Muscle layer of colon (tissue), 2 donors: ENCODE measurements at regions not wholly inside any gene's neighbourhood (a gene's known extent, or its start where the extent isn't known, plus 50 kb on each side); places are given as distances from the start of the nearest gene placed in this dataset.

Source experiments
- H3K27ac ChIP-seq: one replicate; pipeline ENCODE4 v1.7.0; 2013; ENCODE audit warnings: low read depth, mild to moderate bottlenecking, low read length, moderate library complexity
- H3K27me3 ChIP-seq, 2 donors: one replicate each; pipeline ENCODE4 v1.7.0; 2013; ENCODE audit warnings: low read length in 2 of 2, mild to moderate bottlenecking in 2 of 2; ENCODE audit not compliant: insufficient read depth in 2 of 2, control insufficient read depth in 1 of 2
- H3K36me3 ChIP-seq: one replicate; pipeline ENCODE4 v1.7.0; 2013; ENCODE audit warnings: mild to moderate bottlenecking, low read length; ENCODE audit not compliant: insufficient read depth
- H3K4me1 ChIP-seq: one replicate; pipeline ENCODE4 v1.7.0; 2013; ENCODE audit warnings: mild to moderate bottlenecking, low read length; ENCODE audit not compliant: insufficient read depth
- H3K4me3 ChIP-seq, 2 donors: one replicate each; pipeline ENCODE4 v1.7.0; 2013; ENCODE audit warnings: low read length in 2 of 2, low read depth in 1 of 2, mild to moderate bottlenecking in 1 of 2, moderate library complexity in 1 of 2
- H3K9ac ChIP-seq: one replicate; pipeline ENCODE4 v1.7.0; 2013; ENCODE audit warnings: low read length
- H3K9me3 ChIP-seq: one replicate; pipeline ENCODE4 v1.7.0; 2013; ENCODE audit warnings: mild to moderate bottlenecking, low read length
- donor health status: abdominal sarcoma.
- donor health status: Adenocarcinoma of cecum.

- H3K27me3 ChIP-seq = no peaks in the 10 kb centered on the region
- H3K9me3 ChIP-seq = no peaks in the 10 kb centered on the region
- no peaks in the 10 kb centered on the region for H3K36me3 ChIP-seq
- no peaks in the 10 kb centered on the region for H3K4me1 ChIP-seq
- no peak overlapping the region for H3K27ac ChIP-seq
- no peak overlapping the region for H3K9ac ChIP-seq
- H3K4me3 ChIP-seq = no peak overlapping the region
Measured at GRCh38 chr20:58007947-58008346, 220.5 kb downstream of the ANKRD60 start.

- Histone ChIP-seq H3K27me3 (no peaks in the 10 kb centered on the region), H3K36me3 (no peaks in the 10 kb centered on the region), H3K4me1 (no peaks in the 10 kb centered on the region), H3K4me3 (no peak overlapping the region), H3K9ac (no peak overlapping the region), H3K9me3 (no peaks in the 10 kb centered on the region), H3K27ac (no peak overlapping the region)
Measured at GRCh38 chr20:58006346-58007316, 221.8 kb downstream of the ANKRD60 start.

- no peak overlapping the region for H3K9ac ChIP-seq
- H3K9me3 ChIP-seq = no peaks in the 10 kb centered on the region
- no peaks in the 10 kb centered on the region for H3K36me3 ChIP-seq
- no peak overlapping the region for H3K4me3 ChIP-seq
- H3K4me1 ChIP-seq = peaks cover 4% of the 10 kb centered on the region
- H3K27ac ChIP-seq = no peak overlapping the region
- H3K27me3 ChIP-seq = no peaks in the 10 kb centered on the region
Measured at GRCh38 chr20:58005581-58006345, 222.7 kb downstream of the ANKRD60 start.

DNA sequence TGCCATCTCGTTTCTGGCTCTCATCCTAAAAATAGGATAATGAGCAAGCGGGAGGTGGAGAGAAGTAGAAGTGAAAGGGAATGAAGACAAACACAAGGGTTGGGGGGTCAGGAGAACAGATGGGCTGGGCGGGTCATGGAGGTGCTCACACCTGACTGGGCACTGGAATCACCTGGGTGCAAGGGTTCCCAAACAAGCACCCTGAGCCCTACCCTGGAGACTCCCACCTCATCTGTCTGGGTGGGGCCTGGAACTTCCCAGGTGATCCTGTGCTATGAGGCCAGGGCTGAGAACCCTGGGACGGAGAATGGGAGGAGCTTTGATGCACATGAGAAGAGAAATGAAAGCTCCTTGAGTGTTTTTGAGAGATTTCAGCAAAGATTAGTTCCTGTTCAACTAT, 223.6 kb downstream of the ANKRD60 start:
- Histone ChIP-seq H3K9ac (no peak overlapping the region), H3K4me3 (no peak overlapping the region), H3K36me3 (no peaks in the 10 kb centered on the region), H3K9me3 (no peaks in the 10 kb centered on the region), H3K27me3 (no peaks in the 10 kb centered on the region), H3K4me1 (peaks cover 5% of the 10 kb centered on the region), H3K27ac (no peak overlapping the region)

- H3K36me3 ChIP-seq = no peaks in the 10 kb centered on the region
- H3K27ac ChIP-seq = no peak overlapping the region
- H3K4me1 ChIP-seq = peaks cover 5% of the 10 kb centered on the region
- no peaks in the 10 kb centered on the region for H3K9me3 ChIP-seq
- no peak overlapping the region for H3K4me3 ChIP-seq
- H3K27me3 ChIP-seq = no peaks in the 10 kb centered on the region
- no peak overlapping the region for H3K9ac ChIP-seq
Measured at GRCh38 chr20:58004146-58004545, 224.3 kb downstream of the ANKRD60 start.

- Histone ChIP-seq H3K36me3 (no peaks in the 10 kb centered on the region), H3K4me1 (peaks cover 5% of the 10 kb centered on the region), H3K4me3 (no peak overlapping the region), H3K9me3 (no peaks in the 10 kb centered on the region), H3K27ac (no peak overlapping the region), H3K27me3 (no peaks in the 10 kb centered on the region), H3K9ac (no peak overlapping the region)
Measured at GRCh38 chr20:58003525-58003924, 224.9 kb downstream of the ANKRD60 start.

GRCh38 chr20:58002901-58003300, 225.6 kb downstream of the ANKRD60 start:
- H3K9ac ChIP-seq = no peak overlapping the region
- H3K4me1 ChIP-seq = peaks cover 5% of the 10 kb centered on the region
- no peaks in the 10 kb centered on the region for H3K36me3 ChIP-seq
- H3K27me3 ChIP-seq = no peaks in the 10 kb centered on the region
- no peak overlapping the region for H3K27ac ChIP-seq
- no peak overlapping the region for H3K4me3 ChIP-seq
- no peaks in the 10 kb centered on the region for H3K9me3 ChIP-seq

DNA sequence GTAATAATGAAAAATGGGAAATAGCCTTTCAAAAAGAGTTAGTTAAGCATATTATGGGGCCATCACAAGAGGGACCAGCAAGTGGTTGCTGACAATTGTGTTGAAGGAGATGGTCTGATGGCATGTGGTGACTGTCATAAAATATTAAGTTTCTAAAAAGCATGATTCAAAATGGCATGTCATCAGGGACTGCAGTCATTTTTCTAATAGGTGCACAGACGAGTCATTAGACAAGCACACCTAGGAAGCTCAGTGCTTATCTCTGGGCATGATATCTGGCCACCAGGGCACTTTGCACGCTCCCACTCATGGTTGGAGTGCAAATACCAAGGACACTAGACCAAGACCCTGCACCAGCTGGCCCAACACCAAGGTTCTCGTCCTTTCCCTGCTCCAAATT, 226.5 kb downstream of the ANKRD60 start:
- H3K9ac ChIP-seq = no peak overlapping the region
- no peaks in the 10 kb centered on the region for H3K36me3 ChIP-seq
- no peak overlapping the region for H3K27ac ChIP-seq
- no peaks in the 10 kb centered on the region for H3K27me3 ChIP-seq
- peaks cover 5% of the 10 kb centered on the region for H3K4me1 ChIP-seq
- H3K4me3 ChIP-seq = no peak overlapping the region
- no peaks in the 10 kb centered on the region for H3K9me3 ChIP-seq

- Histone ChIP-seq H3K4me3 (no peak overlapping the region), H3K9ac (no peak overlapping the region), H3K36me3 (no peaks in the 10 kb centered on the region), H3K4me1 (peaks cover 5% of the 10 kb centered on the region), H3K9me3 (no peaks in the 10 kb centered on the region), H3K27ac (no peak overlapping the region), H3K27me3 (no peaks in the 10 kb centered on the region)
Measured at GRCh38 chr20:58001381-58001780, 227.1 kb downstream of the ANKRD60 start.

DNA sequence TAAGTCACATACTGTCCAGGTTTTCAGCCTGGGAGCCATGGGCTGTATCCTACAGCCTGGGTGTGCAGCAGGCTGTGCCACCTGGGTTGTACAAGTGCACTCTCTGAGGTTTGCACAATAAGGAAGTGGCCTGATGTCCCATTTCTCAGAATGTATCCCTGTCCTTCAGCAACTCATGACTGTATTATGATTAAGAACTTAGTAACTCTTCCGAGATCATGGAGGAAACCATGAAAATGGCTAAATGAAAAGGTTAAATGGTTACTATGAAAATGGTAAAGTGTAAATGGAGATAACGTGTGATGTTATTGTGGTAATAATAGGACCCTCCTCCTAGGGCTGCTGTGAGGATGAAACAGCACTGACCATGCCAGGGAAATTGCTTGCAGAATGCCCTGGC, 227.6 kb downstream of the ANKRD60 start:
- Histone ChIP-seq H3K36me3 (no peaks in the 10 kb centered on the region), H3K27ac (no peak overlapping the region), H3K27me3 (no peaks in the 10 kb centered on the region), H3K4me3 (no peak overlapping the region), H3K9ac (no peak overlapping the region), H3K9me3 (no peaks in the 10 kb centered on the region), H3K4me1 (peaks cover 5% of the 10 kb centered on the region)

- Histone ChIP-seq H3K27me3 (no peaks in the 10 kb centered on the region), H3K4me1 (peaks cover 5% of the 10 kb centered on the region), H3K9me3 (no peaks in the 10 kb centered on the region), H3K4me3 (no peak overlapping the region), H3K27ac (no peak overlapping the region), H3K36me3 (no peaks in the 10 kb centered on the region), H3K9ac (no peak overlapping the region)
Measured at GRCh38 chr20:57999465-58000111, 228.9 kb downstream of the ANKRD60 start.
